H1 (cell line): ENCODE measurements at regions not wholly inside any gene's neighbourhood (a gene's known extent, or its start where the extent isn't known, plus 50 kb on each side); places are given as distances from the start of the nearest gene placed in this dataset.

ENCODE experiments used
- CTCF ChIA-PET: fragments of 300-600 bp; sonication (Branson Sonifier 250); formaldehyde crosslinking; loops from one replicate; lab custom pipeline; 2021; ENCODE audit not compliant: partially characterized antibody; lab: Charles Lee
- POLR2A ChIA-PET: fragments of 300-600 bp; sonication (Branson Sonifier 250); formaldehyde crosslinking; loops from one replicate; lab custom pipeline; 2021; ENCODE audit warnings: inconsistent platforms; ENCODE audit not compliant: partially characterized antibody; lab: Charles Lee
- DNase-seq, 2 experiments: peaks; one replicate each; pipeline versions ENCODE4 v3.0.0 to v3.0.0-alpha.2; 2010 to 2022; ENCODE audit warnings: low spot score in 2 of 2, low read depth in 1 of 2, mixed read lengths in 1 of 2
- FAIRE-seq: peaks from 2 replicates; lab custom pipeline; 2011; peaks lifted over from hg19 to GRCh38; lab: Jason Lieb, UNC
- H2AFZ ChIP-seq: 2 replicates; pipeline ENCODE4 v1.8.1; 2012; ENCODE audit warnings: low read length, inconsistent platforms
- H2AK5ac ChIP-seq: 2 replicates; pipeline ENCODE4 v1.6.1; 2013; ENCODE audit warnings: low read depth, low read length
- H2BK120ac ChIP-seq: replicated peaks from 2 replicates; pipeline ENCODE3; 2013; ENCODE audit warnings: low read depth, low read length, inconsistent platforms
- H2BK12ac ChIP-seq: 2 replicates; pipeline ENCODE4 v1.6.1; 2013; ENCODE audit warnings: low read depth, low read length
- H2BK15ac ChIP-seq: 2 replicates; pipeline ENCODE4 v1.6.1; 2013; ENCODE audit warnings: low read length
- H2BK20ac ChIP-seq: 2 replicates; pipeline ENCODE4 v1.6.1; 2013; ENCODE audit warnings: low read length
- H2BK5ac ChIP-seq: 2 replicates; pipeline ENCODE4 v1.6.1; 2013; ENCODE audit warnings: low read depth, low read length
- H3K14ac ChIP-seq: 2 replicates; pipeline ENCODE4 v1.6.1; 2013; ENCODE audit warnings: inconsistent platforms; ENCODE audit not compliant: insufficient read length
- H3K18ac ChIP-seq: 2 replicates; pipeline ENCODE4 v1.6.1; 2013; ENCODE audit warnings: low read length; ENCODE audit errors: extremely low read depth
- H3K23ac ChIP-seq: 2 replicates; pipeline ENCODE4 v1.6.1; 2013; ENCODE audit warnings: inconsistent platforms; ENCODE audit not compliant: insufficient read length
- H3K23me2 ChIP-seq: 2 replicates; pipeline ENCODE4 v1.6.1; 2013; ENCODE audit warnings: low read depth, low read length
- H3K27ac ChIP-seq: 2 replicates; pipeline ENCODE4 v1.6.1; 2011; ENCODE audit warnings: low read depth, low read length, inconsistent platforms
- H3K27me3 ChIP-seq, 4 experiments: replicated peaks in 1 of 4; 1 replicate in 1 of 4; 2 replicates in 3 of 4; pipeline versions ENCODE4 v1.6.1 to v1.8.1; 2011 to 2013; ENCODE audit warnings: low read length in 3 of 4, mild to moderate bottlenecking in 3 of 4, inconsistent platforms in 2 of 4, mixed read lengths in 2 of 4, moderate library complexity in 1 of 4; ENCODE audit not compliant: control insufficient read depth in 3 of 4, insufficient read depth in 3 of 4; ENCODE audit errors: extremely low read depth in 1 of 4
- H3K36me3 ChIP-seq, 4 experiments: 2 replicates each; pipeline versions ENCODE4 v1.6.1 to v1.8.1; 2011 to 2013; ENCODE audit warnings: mild to moderate bottlenecking in 4 of 4, low read length in 3 of 4, moderate library complexity in 2 of 4, control low read depth in 1 of 4, inconsistent platforms in 1 of 4; ENCODE audit not compliant: insufficient read depth in 4 of 4, control insufficient read depth in 2 of 4
- H3K4ac ChIP-seq: replicated peaks from 2 replicates; pipeline ENCODE3; 2013; ENCODE audit warnings: low read length, low read depth, mixed read lengths, inconsistent platforms; ENCODE audit not compliant: insufficient read length
- H3K4me1 ChIP-seq, 4 experiments: replicated peaks in 1 of 4; 1 replicate in 1 of 4; 2 replicates in 3 of 4; pipeline versions ENCODE4 v1.6.1 to v1.8.1; 2011 to 2013; ENCODE audit warnings: low read length in 3 of 4, inconsistent platforms in 2 of 4, mixed read lengths in 1 of 4; ENCODE audit not compliant: insufficient read depth in 4 of 4, control insufficient read depth in 3 of 4
- H3K4me2 ChIP-seq, 2 experiments: 2 replicates each; pipeline versions ENCODE4 v1.6.1 to v1.8.1; 2011 to 2013; ENCODE audit warnings: low read depth in 2 of 2, low read length in 2 of 2, control low read depth in 1 of 2, inconsistent platforms in 1 of 2, mild to moderate bottlenecking in 1 of 2; ENCODE audit not compliant: insufficient read depth in 1 of 2
- H3K4me3 ChIP-seq, 4 experiments: fragments of 200-600, 300-600 bp in 1 of 4; sonication (generic), shearing (Covaris generic), sonication (Bioruptor Twin) in 1 of 4; 2 replicates each; pipeline versions ENCODE4 v1.5.1 to v1.8.1; 2011 to 2016; ENCODE audit warnings: low read length in 4 of 4, low read depth in 3 of 4, control low read depth in 2 of 4, inconsistent platforms in 2 of 4, mild to moderate bottlenecking in 2 of 4, mixed read lengths in 1 of 4, moderate library complexity in 1 of 4; ENCODE audit not compliant: insufficient read depth in 2 of 4; ENCODE audit errors: extremely low read depth in 1 of 4
- H3K56ac ChIP-seq: replicated peaks from 2 replicates; pipeline ENCODE3; 2013; ENCODE audit warnings: low read depth, mild to moderate bottlenecking, mixed read lengths, low read length, inconsistent platforms; ENCODE audit not compliant: insufficient read length
- H3K79me1 ChIP-seq: 2 replicates; pipeline ENCODE4 v1.6.1; 2013; ENCODE audit warnings: low read depth, low read length, control low read depth
- H3K79me2 ChIP-seq, 2 experiments: 2 replicates each; pipeline versions ENCODE4 v1.6.1 to v1.8.1; 2012 to 2013; ENCODE audit warnings: low read length in 2 of 2, mild to moderate bottlenecking in 2 of 2, inconsistent platforms in 1 of 2; ENCODE audit not compliant: insufficient read depth in 2 of 2, control insufficient read depth in 1 of 2
- H3K9ac ChIP-seq, 4 experiments: replicated peaks in 1 of 4; 1 replicate in 1 of 4; 2 replicates in 3 of 4; pipeline versions ENCODE4 v1.6.1 to v1.8.1; 2011 to 2013; ENCODE audit warnings: low read depth in 3 of 4, low read length in 3 of 4, control low read depth in 2 of 4, mild to moderate bottlenecking in 2 of 4, moderate library complexity in 2 of 4, inconsistent platforms in 1 of 4; ENCODE audit errors: extremely low read depth in 1 of 4
- H3K9me3 ChIP-seq, 2 experiments: 2 replicates each; pipeline versions ENCODE4 v1.6.1 to v1.8.1; 2012 to 2013; ENCODE audit warnings: mild to moderate bottlenecking in 2 of 2, moderate library complexity in 2 of 2, control low read depth in 1 of 2, inconsistent platforms in 1 of 2, low read depth in 1 of 2, low read length in 1 of 2, mixed read lengths in 1 of 2; ENCODE audit not compliant: insufficient read depth in 2 of 2
- H4K20me1 ChIP-seq, 2 experiments: replicated peaks in 1 of 2; 2 replicates each; pipeline versions ENCODE3 to v1.8.1; 2011 to 2013; ENCODE audit warnings: inconsistent platforms in 2 of 2, low read length in 2 of 2, mild to moderate bottlenecking in 1 of 2; ENCODE audit not compliant: insufficient read depth in 2 of 2, control insufficient read depth in 1 of 2
- H4K5ac ChIP-seq: 2 replicates; pipeline ENCODE4 v1.6.1; 2013; ENCODE audit warnings: low read length, low read depth, mixed read lengths, inconsistent platforms; ENCODE audit not compliant: insufficient read length
- H4K8ac ChIP-seq: 2 replicates; pipeline ENCODE4 v1.8.0; 2013; ENCODE audit warnings: mild to moderate bottlenecking, moderate library complexity, low read length, inconsistent platforms; ENCODE audit not compliant: insufficient read depth; ENCODE audit errors: extremely low read depth
- H4K91ac ChIP-seq: replicated peaks from 2 replicates; pipeline ENCODE3; 2013; ENCODE audit warnings: low read length, mixed read lengths, inconsistent platforms; ENCODE audit not compliant: insufficient read length
- ATF3 ChIP-seq: IDR thresholded peaks from 2 replicates; pipeline ENCODE4 v1.6.1; 2011; ENCODE audit warnings: low read depth, mild to moderate bottlenecking, low read length; ENCODE audit not compliant: insufficient read depth
- BACH1 ChIP-seq: IDR thresholded peaks from 2 replicates; pipeline ENCODE4 v1.6.1; 2012; ENCODE audit warnings: low read length, improper control_type of control experiment
- CEBPB ChIP-seq: IDR thresholded peaks from 2 replicates; pipeline ENCODE4 v1.6.1; 2012; ENCODE audit warnings: low read depth, low read length
- EP300 ChIP-seq, 2 experiments: IDR thresholded peaks; 1 replicate in 1 of 2; 2 replicates in 1 of 2; pipeline ENCODE4 v1.6.1; 2011 to 2012; ENCODE audit warnings: low read depth in 2 of 2, low read length in 2 of 2, mild to moderate bottlenecking in 2 of 2, borderline replicate concordance in 1 of 2, inconsistent platforms in 1 of 2, moderate library complexity in 1 of 2
- FOSL1 ChIP-seq: IDR thresholded peaks from 2 replicates; pipeline ENCODE4 v1.6.1; 2011; ENCODE audit warnings: mild to moderate bottlenecking, low read depth, low read length, moderate library complexity; ENCODE audit not compliant: insufficient read depth
- JUND ChIP-seq: IDR thresholded peaks from 2 replicates; pipeline ENCODE4 v1.6.1; 2011; ENCODE audit warnings: mild to moderate bottlenecking, improper control_type of control experiment, low read length
- KDM1A ChIP-seq: fragments of 200-600, 300-600 bp; sonication (generic); IDR thresholded peaks from 2 replicates; pipeline ENCODE4 v1.7.1; 2016; ENCODE audit warnings: mild to moderate bottlenecking, low read length, borderline replicate concordance
- MAFK ChIP-seq: IDR thresholded peaks from 2 replicates; pipeline ENCODE4 v1.6.1; 2012; ENCODE audit warnings: low read depth, mild to moderate bottlenecking, improper control_type of control experiment, low read length
- NANOG ChIP-seq: IDR thresholded peaks from 2 replicates; pipeline ENCODE4 v1.6.1; 2011; ENCODE audit warnings: low read length, low read depth, mild to moderate bottlenecking, inconsistent platforms; ENCODE audit not compliant: insufficient read depth, poor library complexity, severe bottlenecking
- PHF8 ChIP-seq: fragments of 200-600 bp; sonication (generic); conservative IDR thresholded peaks from 2 replicates; pipeline ENCODE4 v1.7.1; 2012; ENCODE audit warnings: low read depth, mild to moderate bottlenecking, inconsistent platforms, low read length, moderate library complexity
- POLR2AphosphoS5 ChIP-seq: IDR thresholded peaks from 2 replicates; pipeline ENCODE4 v1.6.1; 2011; ENCODE audit warnings: low read depth, low read length
- SIX5 ChIP-seq: IDR thresholded peaks from 2 replicates; pipeline ENCODE4 v1.6.1; 2011; ENCODE audit warnings: mild to moderate bottlenecking, low read depth, low read length
- SP1 ChIP-seq: IDR thresholded peaks from 2 replicates; pipeline ENCODE4 v1.6.1; 2011; ENCODE audit warnings: low read depth, low read length
- TAF7 ChIP-seq: optimal IDR thresholded peaks from 2 replicates; pipeline ENCODE3; 2011; ENCODE audit warnings: low read depth, mild to moderate bottlenecking, inconsistent platforms, low read length, moderate library complexity, borderline replicate concordance
- TCF12 ChIP-seq: IDR thresholded peaks from 2 replicates; pipeline ENCODE4 v1.6.1; 2011; ENCODE audit warnings: low read depth, mild to moderate bottlenecking, low read length
- TEAD4 ChIP-seq: IDR thresholded peaks from 2 replicates; pipeline ENCODE4 v1.6.1; 2012; ENCODE audit warnings: low read depth, low read length, inconsistent platforms, mixed read lengths
- WGBS, 2 experiments: shearing (Covaris generic) in 1 of 2; methylation state at CpG; one replicate each; pipeline versions ENCODE4 v1.1.6 to v1.1.7; 2013 to 2015; ENCODE audit warnings: low lambda C conversion rate in 2 of 2, mixed read lengths in 2 of 2, inconsistent platforms in 1 of 2, low coverage in 1 of 2, missing lambda C conversion rate in 1 of 2; ENCODE audit not compliant: insufficient replicate concordance in 2 of 2, insufficient coverage in 1 of 2, insufficient read length in 1 of 2; ENCODE audit errors: extremely low coverage in 1 of 2, missing lambda C conversion rate in 1 of 2; 5-methylcytosine and 5-hydroxymethylcytosine counted together

GRCh38 chr6:113082745-113083144 lies 735.6 kb downstream of the RFPL4B start:
- Histone ChIP-seq H3K79me1 (no peaks in the 10 kb centered on the region), H3K4me3 (no peak overlapping the region), H3K56ac (no peak overlapping the region), H2BK120ac (no peak overlapping the region), H2BK20ac (no peak overlapping the region), H2AFZ (no peak overlapping the region), H3K4me2 (no peak overlapping the region), H4K5ac (no peak overlapping the region), H4K20me1 (no peaks in the 10 kb centered on the region), H3K79me2 (no peaks in the 10 kb centered on the region), H3K27me3 (no peaks in the 10 kb centered on the region), H3K14ac (no peak overlapping the region), H3K23ac (no peak overlapping the region), H2BK12ac (no peak overlapping the region), H3K23me2 (no peaks in the 10 kb centered on the region), H3K4me1 (no peaks in the 10 kb centered on the region), H4K91ac (no peak overlapping the region), H3K18ac (no peak overlapping the region), H3K36me3 (no peaks in the 10 kb centered on the region), H2BK15ac (no peak overlapping the region), H3K27ac (no peak overlapping the region), H2BK5ac (no peak overlapping the region), H2AK5ac (no peak overlapping the region), H3K4ac (no peak overlapping the region), H3K9ac (no peak overlapping the region), H3K9me3 (no peaks in the 10 kb centered on the region), H4K8ac (no peak overlapping the region)
- 72% methylated on average over 3 of the region's 3 CpGs; no CpG with 5 or more reads in 1 of the 2 experiments for WGBS, 2 experiments
- no peak for FAIRE-seq
- POLR2A ChIA-PET: no interaction called here
- no peak for DNase-seq
- no peak for TF ChIP-seq TAF7
- no peak for TF ChIP-seq SIX5
- no peak for TF ChIP-seq EP300 (IDR thresholded peaks at IDR 0.05; ENCODE audit: borderline replicate concordance in 1 of 2, low read depth in 2 of 2, low read length in 2 of 2)
- TF ChIP-seq FOSL1: no peak
- TF ChIP-seq CEBPB: no peak
- no peak for TF ChIP-seq PHF8
- no peak for TF ChIP-seq KDM1A
- TF ChIP-seq JUND: no peak
- TF ChIP-seq SP1: no peak
- TF ChIP-seq ATF3: no peak
- TF ChIP-seq BACH1: no peak
- no peak for TF ChIP-seq POLR2AphosphoS5
- TF ChIP-seq NANOG: no peak
- no peak for TF ChIP-seq TCF12
- peak; percentile 97 for TF ChIP-seq MAFK
- peak; percentile 24; the same call in 1 of the 2 replicates for TF ChIP-seq TEAD4
- CTCF ChIA-PET: no interaction called here
